NOMO-1 treated with DMSO at 0.1 percent for 48 hours (cell line): ENCODE measurements at regions not wholly inside any gene's neighbourhood (a gene's known extent, or its start where the extent isn't known, plus 50 kb on each side); places are given as distances from the start of the nearest gene placed in this dataset.

Source experiments
- DNase-seq: peaks from one replicate; lab custom pipeline; 2025; ENCODE audit not compliant: unreplicated experiment; lab: John Stamatoyannopoulos, UW

DNA sequence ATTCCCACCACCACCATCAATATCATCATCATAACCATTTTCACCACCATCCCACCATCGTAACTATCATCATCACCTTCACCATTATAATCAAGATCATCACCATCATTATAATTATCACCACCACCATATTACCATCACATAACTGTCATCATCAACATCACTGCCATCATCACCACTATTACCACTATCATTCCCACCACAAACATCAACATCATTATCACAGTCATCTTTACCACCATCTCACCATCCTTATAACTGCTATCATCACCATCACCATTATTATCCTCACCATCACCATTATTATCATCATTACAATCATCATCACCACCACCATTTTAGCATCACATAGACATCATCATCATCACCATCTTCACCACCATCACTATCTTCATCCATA is 167.1 kb upstream of the ZMIZ1 start:
- DNase-seq, result no peak

DNA sequence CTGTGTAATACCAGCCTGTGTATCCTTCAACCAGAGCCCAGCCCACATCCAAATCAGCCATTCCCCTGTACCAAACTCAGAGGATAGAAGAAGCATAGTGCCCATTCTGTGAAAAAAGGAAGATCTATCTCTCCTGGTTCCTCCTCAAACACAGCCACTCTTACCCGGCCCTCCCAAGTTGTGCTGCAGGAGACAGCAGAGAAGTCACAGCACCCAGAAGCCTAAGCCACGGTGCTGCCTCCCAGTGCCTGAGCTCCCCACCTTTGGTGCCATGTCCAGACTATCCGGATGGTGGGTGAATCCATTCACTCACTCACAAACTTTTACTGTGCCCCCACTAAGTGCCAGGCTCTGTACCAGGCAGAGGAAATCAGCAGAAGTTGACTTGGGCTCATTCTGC is 166.0 kb upstream of the ZMIZ1 start:
- DNase-seq, result no peak

DNA sequence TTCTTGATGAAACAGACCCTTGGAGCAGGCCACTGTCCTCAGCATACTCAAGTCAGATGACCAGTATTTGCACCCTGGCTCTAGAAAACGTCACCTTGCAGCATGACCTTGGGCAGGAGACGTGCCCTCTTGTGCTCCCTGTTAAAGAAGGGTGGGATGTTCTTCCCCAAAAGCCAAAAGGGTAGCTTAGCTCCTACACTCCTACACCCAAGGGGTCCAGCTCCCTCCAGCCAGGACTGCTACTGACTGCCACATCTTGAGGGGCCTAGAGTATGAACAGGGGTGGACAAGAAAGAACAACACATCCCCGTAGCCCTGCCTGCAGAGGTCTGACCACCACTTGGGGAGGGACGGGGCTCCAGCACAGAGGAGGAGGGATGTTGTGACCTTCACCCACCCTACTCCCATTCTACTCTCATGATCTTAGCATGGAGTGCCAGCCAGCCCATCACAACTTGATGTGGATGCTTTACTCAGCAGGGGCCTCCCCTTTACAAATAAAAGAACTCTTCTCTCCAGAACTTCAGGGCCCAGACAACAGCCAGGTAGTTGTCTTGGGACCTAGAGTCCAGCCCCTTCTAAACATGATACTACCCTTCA is 165.3 kb upstream of the ZMIZ1 start:
- DNase-seq, result no peak

DNA sequence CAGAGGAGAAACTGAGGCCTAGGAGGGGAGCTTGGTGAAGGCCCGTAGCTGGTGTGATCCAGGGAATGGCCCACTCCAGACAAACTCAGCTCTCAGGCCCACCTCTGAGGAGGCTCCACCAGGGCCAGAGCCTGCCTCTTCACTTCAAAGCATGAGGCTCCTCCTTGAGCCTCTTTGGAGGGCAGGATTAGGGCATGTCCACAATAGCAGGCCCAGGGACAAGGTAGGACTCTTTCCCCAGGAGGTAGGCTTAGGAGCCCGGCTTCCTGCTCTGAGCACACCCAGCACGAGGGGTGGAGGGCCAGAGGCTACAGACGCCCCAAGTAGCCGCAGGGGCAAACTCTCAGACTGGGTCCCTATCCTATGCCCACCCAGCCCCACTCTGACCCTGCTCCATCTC is 164.6 kb upstream of the ZMIZ1 start:
- no peak for DNase-seq

GRCh38 chr10:78905015-78905956 is 163.5 kb upstream of the ZMIZ1 start:
- no peak for DNase-seq

- DNase-seq, result no peak
Measured at GRCh38 chr10:78905957-78906308, 162.8 kb upstream of the ZMIZ1 start.

GRCh38 chr10:78906734-78907390 is 161.9 kb upstream of the ZMIZ1 start:
- no peak for DNase-seq

GRCh38 chr10:78907551-78908211 is 161.1 kb upstream of the ZMIZ1 start:
- no peak for DNase-seq

DNA sequence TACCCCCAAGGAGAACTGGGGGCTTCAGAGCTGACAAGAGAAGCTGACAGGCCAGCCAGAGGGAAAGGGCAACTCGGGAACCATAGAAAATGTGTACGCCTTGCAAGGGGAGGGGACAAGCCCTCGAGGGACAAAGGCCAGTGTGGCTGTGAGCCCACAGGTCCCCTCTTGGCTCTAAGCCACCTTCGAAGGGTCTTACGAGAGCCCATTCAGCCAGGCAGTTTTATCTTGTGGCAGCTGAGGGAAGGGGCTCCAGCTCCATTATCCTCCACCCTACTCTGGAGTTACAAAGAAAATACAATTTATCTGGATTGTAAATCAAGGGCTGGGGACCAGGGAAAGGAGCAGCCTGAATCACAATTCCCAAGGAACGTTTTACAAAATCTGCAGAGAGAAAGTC is 159.5 kb upstream of the ZMIZ1 start:
- no peak for DNase-seq

GRCh38 chr10:78910021-78910420 is 158.7 kb upstream of the ZMIZ1 start:
- DNase-seq, result no peak

DNA sequence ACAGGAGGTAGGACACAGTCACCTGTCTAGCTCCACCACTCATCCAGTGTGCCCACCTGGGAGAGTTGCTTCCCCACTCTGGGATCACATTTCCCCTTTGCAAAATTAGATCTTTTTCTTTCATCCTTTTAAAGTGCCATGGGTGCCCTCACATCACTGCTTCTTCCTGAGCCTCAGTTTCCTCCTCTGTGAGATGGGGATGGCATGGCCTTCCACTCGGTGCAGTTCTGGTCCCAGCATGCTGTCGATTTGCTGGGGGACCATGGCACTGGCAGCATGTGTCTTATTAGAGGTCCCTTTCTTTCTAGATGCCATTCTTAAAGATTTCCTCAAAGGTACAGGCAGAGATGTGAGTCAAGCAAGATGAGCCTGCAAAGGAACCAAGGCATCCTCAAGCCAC is 158.3 kb upstream of the ZMIZ1 start:
- no peak for DNase-seq

GRCh38 chr10:78910886-78911285 is 157.9 kb upstream of the ZMIZ1 start:
- no peak for DNase-seq

DNA sequence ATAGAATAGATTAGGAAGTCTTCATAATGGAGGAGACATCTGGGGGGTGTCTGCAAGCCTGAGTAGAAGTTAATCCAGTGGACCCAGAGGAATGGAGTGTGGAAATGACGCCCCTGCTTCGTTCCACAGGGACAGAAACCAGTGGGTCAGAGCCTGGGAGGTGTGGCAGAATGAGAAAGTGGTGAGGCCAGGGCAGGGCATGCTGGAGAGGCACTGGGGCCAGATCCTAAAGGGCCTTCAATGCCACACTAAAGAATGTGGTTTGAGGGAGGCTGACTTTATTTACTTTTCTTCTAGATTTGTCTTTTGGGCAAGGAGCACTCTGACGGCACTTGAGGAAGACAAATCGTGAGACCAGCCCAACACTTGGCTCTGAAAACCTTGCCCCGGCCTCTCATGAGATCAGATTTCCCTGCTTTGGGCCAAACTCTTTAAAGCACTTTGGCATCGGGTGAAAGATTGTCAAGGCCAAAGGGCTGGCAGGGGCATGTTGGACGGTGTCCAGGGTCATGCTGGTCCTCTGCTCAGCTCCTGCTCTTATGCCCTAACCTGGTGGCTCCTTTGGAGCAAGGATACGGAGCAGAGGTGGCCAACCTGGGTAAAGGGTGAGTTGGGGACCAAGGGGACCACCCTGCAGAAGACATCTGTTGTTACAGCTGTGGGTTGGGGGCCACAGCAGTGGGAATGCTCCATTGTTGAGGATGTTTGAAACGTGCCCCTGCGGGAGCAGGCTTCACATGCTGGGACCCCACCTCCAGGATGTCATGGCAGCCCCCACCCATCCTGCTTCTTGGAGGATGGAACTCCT is 157.0 kb upstream of the ZMIZ1 start:
- no peak for DNase-seq

DNA sequence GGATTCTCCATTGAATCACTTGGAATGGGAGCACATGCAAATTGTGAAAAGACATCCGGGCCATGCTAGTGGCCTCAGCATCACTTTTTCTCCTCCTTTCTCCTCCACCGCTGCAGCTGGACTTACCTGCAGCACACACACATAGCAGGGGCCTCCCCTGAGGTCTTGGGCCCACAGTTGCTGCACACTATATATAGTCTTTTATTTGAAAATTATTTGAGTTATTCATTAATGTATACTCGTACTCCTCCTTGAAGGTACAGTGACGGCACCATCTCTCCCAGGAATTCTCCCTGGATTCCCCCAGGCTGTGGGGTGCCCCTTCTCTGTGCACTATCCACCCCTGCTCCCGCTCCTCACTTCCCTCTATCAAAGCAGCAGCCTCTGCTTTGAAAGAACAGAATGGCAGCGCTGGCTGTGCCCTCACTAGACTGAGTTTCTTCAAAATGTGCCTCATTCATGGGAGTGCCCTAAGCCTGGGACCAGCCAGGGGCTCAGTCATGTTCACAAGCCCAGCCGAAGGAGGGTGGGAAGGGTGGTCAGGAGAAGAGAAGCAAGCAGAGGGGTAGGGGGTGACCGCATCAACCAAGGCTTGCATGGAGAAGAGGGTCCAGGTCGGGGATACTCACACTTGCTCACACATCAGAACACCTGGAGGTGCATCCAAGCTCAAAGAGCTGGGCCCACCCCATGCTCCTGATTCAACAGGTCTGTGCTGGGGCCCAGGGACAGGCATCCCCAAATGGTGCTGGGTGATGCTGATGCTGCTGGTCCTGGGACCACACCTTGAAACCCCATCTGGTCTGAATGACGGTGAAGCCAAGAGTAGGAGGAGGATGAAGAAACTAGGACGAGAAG is 156.2 kb upstream of the ZMIZ1 start:
- no peak for DNase-seq

DNA sequence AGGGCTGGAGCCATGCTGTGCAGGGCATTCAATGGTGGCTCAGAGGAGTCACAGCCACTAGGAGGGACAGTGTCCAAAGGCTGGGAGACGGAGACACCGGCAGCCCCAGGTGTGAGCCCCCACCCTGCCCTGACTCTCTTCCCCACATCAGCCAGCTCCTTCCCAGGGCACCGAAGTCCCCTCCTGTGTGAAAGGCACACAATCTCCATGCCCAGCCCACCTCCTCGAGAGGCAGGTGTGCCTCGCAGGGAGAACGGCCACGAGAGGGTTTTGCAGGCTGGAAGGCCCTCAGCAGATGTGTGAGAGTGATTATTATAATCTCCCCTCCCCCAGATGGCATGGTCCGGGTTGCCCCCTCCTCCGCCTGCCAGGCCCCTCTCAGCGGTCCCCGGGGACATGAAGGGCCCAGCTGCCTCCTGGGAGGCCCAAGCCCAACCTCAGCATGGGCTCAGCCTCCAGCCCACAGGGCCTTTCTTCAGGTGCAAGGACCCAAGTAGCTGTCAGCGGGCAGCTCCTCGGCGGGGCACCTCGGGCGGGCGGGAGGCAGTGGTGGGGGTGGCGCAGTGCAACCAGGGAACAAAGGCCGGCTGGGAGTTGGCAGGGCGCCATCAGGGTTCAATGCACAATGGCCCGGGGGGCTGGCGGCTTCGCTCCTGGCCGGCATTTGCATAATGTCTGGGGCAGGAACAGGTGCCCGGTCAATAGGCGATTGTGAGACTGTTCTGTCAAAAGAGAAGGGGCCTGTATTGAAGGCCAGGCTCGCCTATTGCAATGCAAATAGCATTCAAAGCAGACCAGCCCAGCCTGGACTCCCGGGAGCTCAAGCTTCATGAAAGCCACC is 155.3 kb upstream of the ZMIZ1 start:
- no peak for DNase-seq

GRCh38 chr10:78914060-78914378 is 154.7 kb upstream of the ZMIZ1 start:
- DNase-seq, result no peak

GRCh38 chr10:78914502-78915189 is 154.1 kb upstream of the ZMIZ1 start:
- DNase-seq, result no peak

DNA sequence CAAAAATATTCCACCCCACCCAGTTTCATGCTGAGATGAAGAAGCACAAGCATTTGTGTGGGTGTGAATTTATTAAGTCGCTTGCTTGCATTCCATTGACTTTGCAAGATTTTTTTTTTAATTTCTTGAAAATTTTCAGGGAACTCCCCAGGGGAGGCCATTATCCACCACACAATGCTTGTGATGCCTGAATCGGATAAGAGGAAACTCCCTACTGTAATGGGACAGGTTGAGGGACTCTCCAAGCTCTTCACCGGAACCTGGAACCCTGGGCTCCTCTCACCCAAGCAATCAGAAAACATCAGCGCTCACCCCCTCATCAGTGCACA is 153.6 kb upstream of the ZMIZ1 start:
- DNase-seq, result no peak

DNA sequence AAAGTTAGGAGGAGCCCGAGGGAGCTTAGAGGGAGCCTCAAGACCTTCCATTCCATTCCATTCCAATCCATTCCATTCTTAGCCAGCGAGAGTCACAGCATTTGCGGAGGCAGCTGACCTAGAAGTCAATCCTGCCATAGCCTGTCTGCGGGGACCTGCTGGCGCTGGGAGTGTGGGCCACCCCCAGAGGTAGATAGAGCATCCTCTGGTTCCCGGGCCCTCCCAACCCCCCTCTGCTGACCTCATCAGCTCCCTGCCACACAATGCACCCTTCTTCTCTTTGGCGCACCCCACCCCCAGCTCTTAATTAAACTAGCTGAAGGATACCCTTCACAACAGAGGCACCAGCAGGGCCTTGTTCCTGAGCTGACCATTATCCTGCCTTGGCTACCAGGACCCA is 152.5 kb upstream of the ZMIZ1 start:
- DNase-seq, result no peak
